ENCODE measurements at regions not wholly inside any gene's neighbourhood (a gene's known extent, or its start where the extent isn't known, plus 50 kb on each side); places are given as distances from the start of the nearest gene placed in this dataset.

DNA sequence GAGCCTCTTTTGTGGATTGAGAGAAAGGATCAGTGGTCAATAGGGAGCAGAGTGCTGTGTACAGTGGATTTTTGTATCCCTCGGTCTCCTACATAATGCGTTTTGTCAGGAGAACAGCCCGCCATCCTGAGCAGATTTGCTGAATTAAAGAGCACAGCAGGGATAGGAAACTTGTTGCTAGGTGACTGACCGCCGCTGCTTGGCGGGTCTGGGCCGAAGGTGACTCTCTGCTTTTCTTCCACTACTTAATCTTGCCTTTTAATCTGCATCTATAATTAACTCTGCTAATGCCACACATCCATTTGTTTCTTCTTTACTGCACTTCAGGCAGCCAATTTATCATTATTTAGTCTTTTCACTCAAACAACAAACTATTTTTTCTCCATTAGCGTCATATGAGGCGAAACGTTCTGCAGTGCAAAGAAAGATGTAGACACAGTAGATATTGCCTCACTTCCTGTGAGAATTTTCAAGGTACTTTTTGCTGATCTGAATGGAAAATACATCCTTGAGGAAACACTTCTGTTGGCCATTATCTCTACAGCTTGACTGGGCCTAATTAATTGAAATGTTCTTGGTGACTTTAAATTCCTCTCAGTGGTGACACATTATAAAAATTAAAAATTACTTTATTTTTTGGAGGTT, 108.0 kb downstream of the PPM1A start:
- no peak for TF ChIP-seq NR2C2 (CRISPR knock-in tag; IDR thresholded peaks at IDR 0.05)
- no peak for TF ChIP-seq NR2C2 (tag; IDR thresholded peaks at IDR 0.05)
- no peak for TF ChIP-seq BACH1 (tag; IDR thresholded peaks at IDR 0.05)
- TF ChIP-seq ESRRA (IDR thresholded peaks at IDR 0.05; ENCODE audit: borderline replicate concordance, low read depth) = no peak
- no peak for TF ChIP-seq ZC3H11A (IDR thresholded peaks at IDR 0.05; ENCODE audit: low read depth, low read length)
